ENCODE measurements at regions not wholly inside any gene's neighbourhood (a gene's known extent, or its start where the extent isn't known, plus 50 kb on each side); places are given as distances from the start of the nearest gene placed in this dataset.

DNA sequence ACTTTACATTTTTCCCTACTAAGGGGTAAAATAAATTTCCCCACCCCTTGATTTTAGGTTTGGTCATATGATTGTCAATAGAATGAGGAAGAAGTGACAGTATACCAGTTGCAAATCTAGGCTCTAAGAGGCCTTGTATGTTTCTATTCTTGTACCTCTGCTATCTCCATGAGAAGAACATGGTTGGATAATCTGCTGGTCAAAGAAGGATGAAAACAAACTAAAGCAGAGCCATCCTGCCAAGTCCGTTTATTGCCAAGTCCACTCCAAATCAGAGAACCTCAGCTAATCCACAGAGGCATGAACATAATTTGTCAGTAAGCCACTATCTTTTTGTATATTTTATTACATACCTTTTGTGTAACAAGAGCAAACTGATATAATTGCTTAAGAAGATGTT is 98.0 kb downstream of the CRPPA start:
- DNase-seq (ENCODE audit: extremely low spot score, insufficient read length, low read depth) (no peak), FAIRE-seq (no peak)

DNA sequence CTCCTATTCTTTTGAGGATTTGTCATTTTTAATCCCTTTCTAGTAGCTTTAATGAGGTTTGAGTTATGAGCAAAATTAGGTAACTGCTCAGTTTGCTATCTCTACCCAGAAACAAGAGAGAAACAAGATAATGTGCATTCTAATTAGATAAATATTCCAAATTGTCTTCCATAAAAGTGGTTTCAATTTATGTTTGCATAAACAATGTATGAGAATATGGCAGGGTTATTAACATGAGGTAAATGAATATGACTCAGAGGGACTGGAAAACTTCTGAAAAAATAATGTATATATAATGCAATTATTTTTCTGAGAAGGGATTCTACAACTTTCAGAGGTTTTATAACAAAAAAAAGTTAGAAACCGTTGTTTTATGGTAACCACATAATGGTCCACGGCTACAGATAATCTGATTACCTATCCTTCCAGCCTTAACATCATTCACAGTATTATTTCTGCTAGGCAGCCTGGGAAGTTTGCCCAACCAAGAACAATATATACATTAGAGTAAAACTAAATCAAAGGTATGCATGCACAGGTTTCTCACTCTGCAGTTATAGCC is 101.2 kb downstream of the CRPPA start:
- FAIRE-seq, result no peak
- no peak for DNase-seq (ENCODE audit: extremely low spot score, insufficient read length, low read depth)

DNA sequence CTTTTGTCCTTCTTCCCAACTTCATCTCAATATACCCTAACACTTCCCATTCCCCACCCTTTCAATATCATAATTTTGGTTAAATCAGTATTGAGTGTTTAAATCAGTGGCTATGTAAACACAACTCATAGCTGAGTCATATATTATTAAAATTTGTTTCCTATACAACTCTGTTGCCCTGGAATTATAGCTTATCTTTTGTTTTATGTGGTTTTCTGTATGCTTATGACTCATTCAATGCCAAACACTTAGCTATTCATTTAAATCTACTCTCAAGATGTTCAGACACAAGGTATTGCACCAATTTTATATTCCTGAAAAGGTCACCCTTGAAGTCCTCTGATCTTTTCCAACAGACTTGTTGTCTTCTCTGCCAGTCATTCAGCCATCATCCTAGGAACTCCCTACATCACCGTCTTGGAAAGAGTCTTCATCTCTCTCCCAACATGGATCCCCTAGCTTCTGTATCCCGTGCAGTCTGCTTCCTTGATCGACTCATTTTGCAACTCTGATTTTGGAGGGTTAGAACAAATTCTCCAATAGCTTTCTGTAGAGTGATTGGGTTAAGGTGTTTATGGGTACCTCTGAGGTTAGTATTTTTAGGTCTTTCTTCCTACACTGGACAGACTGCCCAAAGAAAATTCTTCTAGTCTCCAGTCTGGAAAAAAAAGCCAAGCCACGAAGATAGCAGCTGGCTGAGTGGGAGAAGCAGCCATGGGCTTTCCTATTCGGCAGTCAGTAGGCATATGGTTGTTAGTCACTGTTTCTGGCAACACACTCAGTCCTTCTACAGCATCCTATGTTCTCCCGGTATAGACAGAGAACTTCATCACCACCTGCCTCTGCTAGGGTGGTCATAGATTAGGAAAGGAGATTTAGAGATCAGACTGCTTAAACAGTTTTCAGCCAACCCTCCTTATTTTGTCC is 102.1 kb downstream of the CRPPA start:
- DNase-seq (ENCODE audit: extremely low spot score, insufficient read length, low read depth) (no peak), FAIRE-seq (no peak)

DNA sequence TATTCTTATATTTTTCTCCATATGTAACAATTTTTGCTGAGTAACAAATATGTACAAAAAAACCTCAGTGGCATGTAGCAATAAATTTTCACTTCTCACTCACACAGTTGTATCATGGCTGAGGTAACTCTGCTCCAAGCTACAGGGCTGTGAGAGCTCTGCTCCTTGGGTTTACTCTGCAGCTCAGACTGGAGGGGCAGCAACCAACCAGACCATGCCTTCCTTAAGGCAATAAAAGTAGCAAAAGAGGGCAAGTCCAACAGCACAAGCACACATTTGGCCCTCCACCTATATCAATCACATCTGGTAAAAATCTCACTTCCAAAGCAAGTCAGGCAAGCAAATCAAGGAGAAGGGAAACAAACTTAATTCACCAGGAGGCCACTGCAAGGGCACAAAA is 102.9 kb downstream of the CRPPA start:
- DNase-seq (ENCODE audit: extremely low spot score, insufficient read length, low read depth), result no peak
- no peak for FAIRE-seq

DNA sequence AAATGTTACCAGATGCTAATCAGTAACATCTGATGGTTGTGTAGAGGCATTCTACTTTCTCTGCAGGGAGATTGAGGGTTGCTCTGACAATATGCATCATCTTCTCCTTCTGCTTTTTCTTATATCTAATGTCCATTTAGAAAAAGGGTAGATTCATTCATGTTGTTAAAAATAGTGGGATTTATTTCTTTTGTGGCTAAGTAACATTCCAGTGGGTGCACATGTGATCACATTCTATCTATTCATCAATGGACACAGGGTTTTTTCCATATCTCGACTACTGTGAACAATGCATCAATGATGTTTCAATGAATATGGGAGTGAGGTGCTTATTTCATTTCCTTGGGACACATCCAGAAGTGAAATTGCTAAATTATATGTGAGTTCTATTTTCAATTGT is 103.9 kb downstream of the CRPPA start:
- DNase-seq (ENCODE audit: extremely low spot score, insufficient read length, low read depth) (no peak), FAIRE-seq (no peak)

DNA sequence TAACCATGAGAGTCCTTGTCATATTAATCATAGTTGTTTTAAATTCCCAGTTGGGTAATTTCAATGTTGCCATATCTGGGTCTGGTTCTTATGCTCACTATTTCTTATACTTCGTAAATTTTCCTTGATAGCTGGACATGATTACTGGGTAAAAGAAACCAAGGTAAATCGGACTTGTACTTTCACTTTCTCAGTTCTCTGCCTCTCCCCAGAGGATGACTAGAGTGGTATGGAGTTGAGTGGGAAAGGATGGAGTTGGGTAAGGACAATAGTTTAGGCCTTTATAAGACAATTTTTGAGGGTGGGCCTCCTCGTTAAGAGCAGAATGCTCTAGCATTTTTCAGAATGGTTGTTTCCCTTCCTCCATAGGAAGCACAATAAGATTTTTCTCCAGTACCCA is 106.1 kb downstream of the CRPPA start:
- no peak for DNase-seq (ENCODE audit: extremely low spot score, insufficient read length, low read depth)
- no peak for FAIRE-seq

DNA sequence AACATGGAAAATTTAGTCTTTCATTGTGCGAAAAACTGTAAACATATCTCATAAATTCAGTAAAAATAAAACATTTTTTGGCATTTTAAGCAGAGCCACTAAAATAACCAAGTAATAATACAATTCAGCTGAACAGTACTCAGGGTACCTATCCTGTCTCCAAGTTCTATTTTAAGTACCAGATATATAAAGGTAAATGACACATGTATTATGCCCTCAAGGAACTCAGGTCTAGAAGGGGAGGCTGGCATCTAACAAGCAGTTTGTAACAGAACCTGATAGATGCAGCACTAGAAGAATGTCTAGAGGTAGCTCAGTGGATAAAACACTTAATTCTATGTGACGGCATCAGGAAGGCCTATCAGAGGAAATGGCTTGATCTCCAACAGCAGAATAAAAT is 112.2 kb downstream of the CRPPA start:
- FAIRE-seq (no peak), DNase-seq (ENCODE audit: extremely low spot score, insufficient read length, low read depth) (no peak)

DNA sequence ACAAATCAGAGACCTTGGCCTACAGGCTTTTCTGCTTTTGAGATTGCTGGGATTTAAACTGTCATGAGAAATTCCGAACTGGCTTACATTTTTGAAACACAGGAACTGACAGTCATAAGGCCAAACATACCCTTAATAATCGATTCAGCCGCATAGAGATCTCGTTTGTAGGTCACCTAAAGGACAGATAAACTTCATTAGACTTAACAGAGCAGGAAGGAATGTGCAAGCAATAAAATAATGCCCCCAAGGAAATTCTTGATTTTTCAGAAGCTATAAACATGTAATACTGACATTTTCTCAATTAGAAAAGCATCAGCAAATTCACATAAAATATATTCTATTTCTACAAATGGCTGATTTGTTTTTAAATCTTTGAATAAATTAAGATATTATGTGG is 120.0 kb downstream of the CRPPA start:
- DNase-seq (ENCODE audit: extremely low spot score, insufficient read length, low read depth) (no peak), FAIRE-seq (no peak)

DNA sequence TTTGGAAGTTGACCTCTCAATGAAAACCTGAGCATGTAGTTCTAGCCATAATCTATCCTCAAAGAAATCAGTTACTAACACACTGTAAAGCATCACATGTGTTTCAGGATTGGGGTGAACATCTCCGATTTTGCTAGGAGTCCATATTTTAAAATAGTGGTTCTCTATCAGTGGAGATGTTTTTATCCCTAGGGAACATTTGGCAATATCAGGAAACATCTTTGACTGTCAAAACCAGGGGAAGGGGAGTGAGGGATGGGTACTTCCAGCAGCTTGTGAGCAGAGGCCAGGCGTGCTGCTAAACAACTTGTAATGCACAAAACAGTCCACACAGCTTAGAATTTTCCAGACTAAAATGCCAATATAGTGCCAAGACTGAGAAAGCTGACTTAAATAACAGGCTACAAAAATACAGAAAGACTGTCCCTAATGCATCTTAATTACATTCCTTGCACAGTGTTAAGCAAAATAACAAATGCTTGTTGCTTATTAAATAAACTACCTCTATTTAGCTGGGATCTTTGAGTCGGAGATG is 120.9 kb downstream of the CRPPA start:
- DNase-seq (ENCODE audit: extremely low spot score, insufficient read length, low read depth), result no peak
- no peak for FAIRE-seq

DNA sequence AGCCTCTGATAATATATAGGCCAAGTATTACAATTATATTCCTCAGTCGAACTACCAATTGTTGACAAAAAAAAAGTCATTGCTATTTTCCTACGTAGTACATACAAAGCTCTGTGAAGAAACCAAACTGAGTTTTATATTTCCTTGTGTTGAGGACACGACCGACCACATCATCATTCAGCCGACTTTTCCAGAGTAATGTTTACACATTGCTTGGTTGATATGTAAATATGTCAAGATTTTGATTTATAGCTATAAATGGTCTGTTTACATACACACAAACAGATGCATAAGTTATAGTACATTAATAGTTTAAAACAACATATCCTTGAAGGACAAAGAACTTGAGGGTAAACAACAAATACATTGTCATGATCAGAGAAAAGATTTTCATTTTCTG is 121.5 kb downstream of the CRPPA start:
- no peak for FAIRE-seq
- DNase-seq (ENCODE audit: extremely low spot score, insufficient read length, low read depth), result no peak

DNA sequence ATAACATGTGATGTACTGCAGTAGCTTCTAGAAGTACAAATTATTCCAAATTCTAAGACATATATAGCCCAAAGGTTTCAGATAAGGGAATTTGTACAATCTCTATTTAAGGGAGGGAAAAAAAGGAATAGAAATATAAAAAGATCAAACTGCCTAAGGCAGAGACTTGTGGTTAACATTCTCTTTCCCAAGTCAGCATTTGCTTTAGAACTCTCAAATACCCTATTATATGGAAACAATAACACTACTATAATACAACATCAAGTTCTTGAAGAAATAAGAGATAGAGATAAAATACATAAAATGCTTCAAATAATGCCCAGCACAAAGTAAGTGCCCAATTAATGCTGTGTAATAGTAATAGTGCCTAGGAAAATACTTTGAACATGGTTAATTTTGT is 123.1 kb downstream of the CRPPA start:
- no peak for FAIRE-seq
- no peak for DNase-seq (ENCODE audit: extremely low spot score, insufficient read length, low read depth)

DNA sequence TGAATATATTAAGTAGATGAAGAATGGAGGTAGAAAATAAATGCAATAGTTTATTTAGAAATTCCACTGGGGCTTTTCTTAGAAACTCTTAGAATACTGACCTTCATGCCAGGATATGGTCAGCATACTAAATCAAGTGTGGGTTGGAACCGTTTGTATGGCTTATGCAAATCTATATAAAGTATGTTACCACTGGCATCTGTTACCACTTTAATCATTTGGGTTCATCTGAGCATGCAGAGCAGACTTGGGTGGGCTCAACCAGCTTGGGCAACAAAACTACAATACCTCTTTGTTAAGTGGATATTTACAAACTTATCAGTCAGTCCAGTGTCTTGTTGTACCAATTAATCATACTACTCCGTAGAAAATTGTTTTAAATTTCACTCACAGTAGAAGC is 125.8 kb downstream of the CRPPA start:
- DNase-seq (ENCODE audit: extremely low spot score, insufficient read length, low read depth), result no peak
- FAIRE-seq, result no peak

DNA sequence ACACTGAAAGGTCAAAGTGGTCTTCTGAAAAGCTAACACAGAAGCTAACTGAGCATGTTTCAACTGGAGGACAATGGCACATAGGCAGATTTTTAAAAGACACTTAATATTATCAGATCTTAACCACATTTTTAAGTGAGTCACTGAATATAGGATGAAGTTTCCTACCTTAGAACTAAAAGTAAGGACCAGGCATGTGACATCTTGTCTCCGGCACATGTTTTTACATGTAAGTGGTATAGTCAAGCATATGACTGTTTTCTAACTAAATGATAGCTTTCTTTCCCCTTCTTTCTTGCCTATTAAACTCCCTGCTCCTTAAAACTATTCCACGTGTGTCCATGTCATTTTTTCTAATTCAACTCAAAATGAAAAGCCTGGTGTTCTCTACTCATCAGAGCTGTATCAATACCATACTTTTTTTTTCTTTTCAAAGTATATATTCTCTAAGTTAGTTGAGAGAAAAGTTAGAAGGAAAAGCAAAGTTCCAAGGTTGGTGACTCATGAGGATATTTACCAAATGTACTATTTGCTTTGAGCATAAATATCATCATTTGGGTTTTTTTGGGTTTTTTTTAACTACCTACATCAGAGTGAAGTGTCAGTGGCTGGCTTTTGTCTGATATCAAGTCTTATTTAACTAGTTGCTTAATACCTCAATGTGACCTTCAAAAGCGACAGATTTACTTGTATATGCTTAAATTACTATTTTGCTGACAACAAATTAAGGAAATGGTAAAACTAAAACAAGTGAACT is 127.5 kb downstream of the CRPPA start:
- FAIRE-seq (no peak), DNase-seq (ENCODE audit: extremely low spot score, insufficient read length, low read depth) (no peak)

DNA sequence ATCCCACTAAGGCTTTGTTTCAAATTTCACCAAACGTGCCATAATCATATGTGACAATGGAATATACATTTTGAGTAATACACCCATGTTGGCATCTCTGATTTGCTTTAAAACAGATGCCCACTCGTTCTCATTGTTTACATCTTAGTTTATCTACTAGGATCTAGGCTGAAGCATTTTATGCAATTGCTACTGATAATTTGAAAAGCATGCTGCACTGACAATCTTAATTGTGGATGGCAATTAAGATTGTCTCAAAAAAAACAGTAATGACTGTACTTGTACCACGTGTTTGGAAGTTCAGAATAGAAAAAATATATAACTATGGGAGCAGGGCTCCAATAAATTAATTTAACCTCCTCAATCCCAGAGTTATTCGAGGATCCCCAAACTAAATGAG is 136.8 kb downstream of the CRPPA start:
- FAIRE-seq (no peak), DNase-seq (ENCODE audit: extremely low spot score, insufficient read length, low read depth) (no peak)

DNA sequence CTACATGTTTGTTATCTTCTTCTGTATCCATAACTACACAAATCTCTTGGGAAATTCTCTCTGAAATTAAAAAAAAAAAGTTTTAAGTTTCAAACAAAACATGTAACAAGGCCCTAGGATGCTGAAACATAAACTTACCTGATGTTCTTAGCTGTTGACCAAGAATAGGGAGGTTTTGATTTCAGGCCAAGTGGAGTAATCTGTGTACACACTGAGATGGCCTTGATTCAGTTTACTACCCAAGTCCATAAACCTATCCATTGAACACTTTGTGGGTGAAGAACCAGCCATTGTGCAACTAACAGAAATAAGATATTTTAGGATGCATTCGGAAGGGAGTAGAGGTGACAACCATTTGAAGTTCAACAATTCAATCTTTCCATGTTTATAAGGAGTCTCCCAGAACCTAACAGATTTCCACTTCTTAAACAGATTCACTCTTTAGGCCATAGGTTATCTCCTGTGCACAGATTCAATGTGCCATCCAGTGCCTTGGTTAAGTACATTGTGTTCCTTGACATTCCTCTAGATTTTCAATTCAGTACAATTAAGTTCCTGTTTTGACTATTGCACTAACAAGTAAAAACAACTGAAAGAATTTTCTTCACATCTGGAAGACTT is 143.1 kb downstream of the CRPPA start:
- DNase-seq (ENCODE audit: extremely low spot score, insufficient read length, low read depth), result no peak
- no peak for FAIRE-seq

DNA sequence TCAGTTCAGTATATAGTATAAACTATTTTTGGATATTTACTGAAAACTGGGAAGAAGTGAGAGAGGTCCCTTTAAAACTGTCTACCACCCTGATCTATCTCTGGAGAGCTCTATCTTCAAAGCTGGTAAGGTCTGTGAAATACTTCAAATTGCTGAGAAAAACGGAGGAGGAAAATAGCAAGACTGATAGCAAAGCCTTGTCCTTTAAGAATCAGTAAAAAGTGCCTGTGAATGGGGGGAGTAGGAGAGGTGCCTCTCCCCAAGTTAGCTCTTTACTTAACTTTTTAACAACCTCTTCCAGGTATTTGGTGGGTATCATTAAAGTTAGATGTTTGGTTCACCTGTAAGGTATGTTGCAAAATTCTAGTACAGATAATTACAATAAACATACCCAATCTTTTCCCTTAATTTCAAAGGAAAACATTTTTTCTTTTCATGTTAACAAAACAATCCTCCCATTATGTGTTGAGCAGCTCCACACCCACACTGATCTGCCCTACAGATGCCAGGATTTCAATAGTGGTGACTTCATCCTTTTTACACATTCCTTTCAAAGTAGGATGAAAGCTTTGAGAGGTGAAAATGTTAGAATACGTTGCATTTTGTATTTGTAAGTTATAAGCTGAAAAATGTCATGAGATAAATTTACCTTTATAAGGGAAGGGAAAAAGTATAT is 149.2 kb downstream of the CRPPA start:
- DNase-seq (ENCODE audit: extremely low spot score, insufficient read length, low read depth), result no peak
- FAIRE-seq, result no peak

DNA sequence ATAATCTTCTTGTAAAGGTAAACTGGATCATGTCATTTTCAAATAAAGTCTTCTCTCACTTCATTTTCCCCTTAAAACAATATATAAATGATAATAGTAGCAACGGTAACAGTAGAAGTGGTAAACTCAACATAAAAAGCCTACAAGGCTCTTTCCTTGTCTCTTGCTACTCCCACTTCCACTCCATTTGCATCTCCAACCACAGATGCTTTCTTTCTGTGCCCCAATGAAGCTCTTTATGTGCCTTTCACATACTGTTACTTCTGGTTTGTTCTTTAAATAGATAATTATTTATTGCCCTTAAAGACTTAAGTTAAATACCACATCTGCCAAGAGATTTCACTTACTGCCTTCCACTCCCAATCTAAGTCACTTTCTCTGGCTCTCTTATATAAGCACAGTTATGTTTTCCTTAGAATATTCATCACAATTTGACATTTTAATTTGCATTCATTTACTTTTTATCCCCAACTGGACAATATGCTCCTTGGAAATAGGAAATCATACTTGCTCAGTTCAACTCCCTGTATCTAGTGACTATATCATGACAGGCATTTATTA is 149.9 kb downstream of the CRPPA start:
- FAIRE-seq, result no peak
- no peak for DNase-seq (ENCODE audit: extremely low spot score, insufficient read length, low read depth)

DNA sequence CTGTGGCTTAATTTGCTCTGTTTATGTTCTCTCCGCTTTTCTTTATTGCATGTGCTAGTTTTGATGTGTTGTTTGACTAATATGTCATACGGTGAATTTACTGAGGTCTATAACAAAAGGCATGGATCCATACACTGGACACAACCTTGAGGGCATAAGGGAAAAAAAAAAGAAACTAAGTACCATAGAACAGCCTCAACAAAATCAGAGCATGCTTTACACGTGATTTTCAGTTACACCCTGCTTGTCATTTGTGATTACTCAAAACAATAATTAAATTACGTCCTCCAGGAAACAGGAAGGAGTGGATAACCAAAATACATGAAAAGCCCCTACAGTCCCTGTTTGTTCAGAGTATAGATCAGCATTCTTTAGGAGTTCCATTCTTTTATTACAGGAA is 150.5 kb downstream of the CRPPA start:
- FAIRE-seq (no peak), DNase-seq (ENCODE audit: extremely low spot score, insufficient read length, low read depth) (no peak)
